HG02798 (cell line): ENCODE measurements at regions not wholly inside any gene's neighbourhood (a gene's known extent, or its start where the extent isn't known, plus 50 kb on each side); places are given as distances from the start of the nearest gene placed in this dataset.
"Not testable (repeated sequence)": the region's sequence is repeated elsewhere in the genome, so short reads cannot be mapped to it uniquely, and the experiment has no call there.

Experiments used
- ATAC-seq: cut with Tn5 transposase; IDR thresholded peaks from one replicate; pipeline ENCODE4 v1.9.1; 2021; ENCODE audit warnings: mild to moderate bottlenecking; ENCODE audit not compliant: unreplicated experiment, poor library complexity

- no peak for ATAC-seq
Observed at GRCh38 chr2:161480123-161480522, 64.0 kb downstream of the TBR1 start.

- ATAC-seq, result no peak
Observed at GRCh38 chr2:161481619-161482018, 65.5 kb downstream of the TBR1 start.

DNA sequence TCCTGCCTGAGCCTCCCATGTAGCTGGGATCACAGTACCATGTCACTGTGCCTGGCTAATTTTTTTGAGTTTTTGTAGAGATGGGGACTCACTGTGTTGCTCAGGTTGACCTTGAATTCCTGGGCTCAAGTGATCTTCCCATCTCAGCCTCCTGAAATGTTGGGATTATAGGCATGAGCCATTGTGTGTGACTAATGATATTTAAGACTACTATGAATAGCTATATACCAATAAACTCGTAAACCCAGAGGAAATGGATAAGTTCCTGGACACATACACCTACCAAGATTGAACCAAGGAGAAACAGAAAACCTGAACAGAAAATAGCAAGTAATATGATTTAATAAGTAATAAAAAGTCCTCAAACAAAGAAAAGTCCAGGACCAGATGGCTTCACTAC lies 68.0 kb downstream of the TBR1 start:
- no peak for ATAC-seq

DNA sequence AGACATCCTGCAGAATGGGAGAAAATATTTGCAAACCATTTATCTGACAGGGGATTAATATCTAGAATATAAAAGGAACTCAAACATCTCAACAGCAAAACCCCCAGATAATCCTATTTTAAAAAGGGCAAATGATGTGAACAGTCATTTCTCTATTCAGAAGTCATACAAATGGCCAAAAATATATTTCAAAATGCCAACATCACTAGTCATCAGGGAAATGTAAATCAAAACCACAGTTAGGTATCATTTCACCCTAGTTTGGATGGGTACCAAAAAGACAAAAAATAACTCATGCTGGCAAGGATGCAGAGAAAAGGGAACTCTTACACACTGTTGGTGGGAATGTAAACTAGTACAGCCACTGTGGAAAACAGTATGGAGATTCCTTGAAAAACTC lies 70.0 kb downstream of the TBR1 start:
- ATAC-seq, result no peak

GRCh38 chr2:161488131-161488699 lies 72.1 kb downstream of the TBR1 start:
- no peak for ATAC-seq

DNA sequence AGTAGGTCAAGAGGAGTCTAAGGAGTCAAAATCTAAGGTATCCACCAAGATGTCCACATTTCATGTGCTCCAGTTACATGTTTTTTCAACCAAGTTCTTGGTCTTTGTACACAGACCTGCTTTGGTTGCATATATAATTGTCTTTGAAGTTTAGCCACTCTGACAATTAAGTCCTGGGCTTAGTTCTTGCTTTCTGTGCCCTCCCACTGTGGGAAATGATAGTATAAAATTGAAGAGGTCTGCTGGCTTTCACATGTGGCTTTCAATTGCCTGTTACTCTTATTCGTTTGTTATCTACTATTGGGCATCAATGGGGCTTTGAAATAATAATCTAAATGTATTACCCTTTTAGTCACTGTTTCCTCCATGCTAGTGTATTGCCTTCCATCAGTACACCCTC lies 72.8 kb downstream of the TBR1 start:
- ATAC-seq, result no peak

DNA sequence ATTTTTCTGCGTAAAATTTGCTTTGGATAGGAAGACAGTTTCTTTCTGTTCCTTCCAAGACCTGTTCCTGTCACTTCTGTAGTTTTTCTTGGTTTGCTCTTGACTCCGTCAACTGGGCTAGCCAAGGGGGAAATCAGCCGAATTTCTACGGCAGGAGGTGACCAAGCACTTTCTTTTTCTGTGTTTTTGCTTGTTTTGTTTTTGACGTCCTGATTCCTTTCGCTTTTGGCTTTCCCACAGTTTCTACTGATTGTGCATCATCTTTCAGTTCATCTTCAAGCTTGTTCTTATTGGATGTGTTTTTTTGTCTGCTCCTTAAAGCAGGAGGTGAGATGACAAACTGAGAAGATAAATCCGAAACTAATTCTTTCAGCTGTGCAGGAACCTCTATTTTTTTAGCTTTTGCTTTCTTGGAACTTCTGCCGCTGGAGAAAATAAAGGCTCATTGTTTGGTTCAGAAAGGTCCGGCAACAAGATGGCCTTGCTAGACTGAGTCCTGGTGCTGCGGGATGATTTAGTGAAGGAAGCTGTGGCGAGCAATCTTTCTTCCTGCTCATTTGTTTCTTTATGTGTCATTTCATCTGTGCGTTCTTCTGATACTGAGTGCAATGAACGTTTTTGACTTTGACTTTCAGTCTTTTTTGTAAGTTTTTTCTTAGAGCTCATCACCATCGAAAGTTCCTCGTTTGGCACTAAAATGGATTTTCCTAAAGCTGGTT lies 85.0 kb downstream of the TBR1 start:
- peak; percentile 44 for ATAC-seq

DNA sequence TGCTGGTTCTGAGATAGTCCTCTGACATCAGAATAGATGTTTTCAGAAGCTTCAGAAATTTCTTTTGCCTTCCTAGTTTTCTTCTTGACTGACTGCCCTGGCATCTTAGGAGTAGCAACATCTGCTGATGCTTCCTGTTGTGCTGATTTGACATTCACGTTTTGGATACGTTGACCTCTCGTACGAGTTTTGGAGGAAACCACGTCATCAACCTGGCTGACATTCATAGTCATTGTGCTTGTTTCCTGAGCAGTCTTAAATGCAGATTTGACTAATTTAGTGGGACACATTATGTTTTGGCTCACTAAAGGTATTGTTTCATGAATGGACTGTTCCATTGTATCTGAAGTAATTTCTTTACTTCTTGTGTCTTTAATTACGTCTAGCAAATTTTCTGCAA lies 86.2 kb downstream of the TBR1 start:
- not testable (repeated sequence) for ATAC-seq

DNA sequence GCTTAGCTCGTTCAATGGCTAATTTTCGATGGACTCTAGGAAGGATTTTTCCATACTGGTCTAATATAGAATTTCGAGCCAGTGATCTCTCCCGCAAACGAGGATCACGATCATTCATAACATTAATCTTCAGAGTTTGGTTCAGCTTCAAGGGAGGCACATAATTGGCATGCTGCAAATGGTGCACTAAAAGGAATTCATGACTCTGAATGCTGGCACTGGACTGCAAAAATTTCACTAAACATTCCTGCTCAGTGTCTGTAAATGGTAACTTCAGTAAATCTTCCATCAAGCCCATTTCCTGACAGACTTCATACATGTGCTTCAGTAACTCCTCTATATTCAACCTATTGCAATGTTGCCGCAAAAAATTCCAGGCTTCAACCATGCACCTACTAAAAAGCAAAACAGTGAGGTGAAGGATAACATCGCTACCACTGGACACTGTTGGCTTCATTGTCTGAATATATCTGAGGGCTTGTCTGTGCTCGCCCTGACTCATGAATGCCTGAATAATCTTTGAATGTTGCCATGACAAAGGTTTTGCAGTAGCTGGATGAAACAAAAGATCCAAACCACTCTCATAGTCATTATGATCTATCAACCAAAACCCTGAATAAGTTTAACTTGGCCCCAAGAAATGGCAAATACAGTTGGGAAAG lies 88.7 kb downstream of the TBR1 start:
- ATAC-seq, result not testable (repeated sequence)

- not testable (repeated sequence) for ATAC-seq
Observed at GRCh38 chr2:161505466-161505865, 89.4 kb downstream of the TBR1 start.

- ATAC-seq, result not testable (repeated sequence)
Observed at GRCh38 chr2:161513295-161514032, 97.4 kb downstream of the TBR1 start.

GRCh38 chr2:161522796-161523195 lies 101.4 kb upstream of the SLC4A10 start:
- no peak for ATAC-seq

- no peak for ATAC-seq
Observed at GRCh38 chr2:161533218-161533617, 91.0 kb upstream of the SLC4A10 start.

GRCh38 chr2:161546635-161547034 lies 77.6 kb upstream of the SLC4A10 start:
- ATAC-seq, result no peak

DNA sequence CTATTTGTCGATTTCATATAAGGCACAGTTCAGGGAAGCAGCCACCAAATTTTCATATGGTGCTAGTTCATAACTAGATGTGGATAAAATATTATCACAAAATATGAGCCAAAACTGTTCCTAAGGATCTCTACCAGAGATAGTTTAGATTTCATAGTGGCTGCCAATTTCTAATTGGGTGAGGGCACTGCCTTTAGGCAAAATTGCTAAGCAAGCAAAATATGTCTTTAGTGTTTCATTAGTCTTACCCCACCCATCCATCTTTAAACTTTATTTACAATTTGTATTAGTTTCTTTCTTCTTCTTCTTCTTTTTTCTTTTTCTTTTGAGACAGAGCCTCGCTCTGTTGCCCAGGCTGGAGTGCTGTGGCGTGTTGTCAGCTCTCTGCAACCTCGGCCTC lies 77.1 kb upstream of the SLC4A10 start:
- ATAC-seq, result no peak

- ATAC-seq, result no peak
Observed at GRCh38 chr2:161552015-161552414, 72.2 kb upstream of the SLC4A10 start.

DNA sequence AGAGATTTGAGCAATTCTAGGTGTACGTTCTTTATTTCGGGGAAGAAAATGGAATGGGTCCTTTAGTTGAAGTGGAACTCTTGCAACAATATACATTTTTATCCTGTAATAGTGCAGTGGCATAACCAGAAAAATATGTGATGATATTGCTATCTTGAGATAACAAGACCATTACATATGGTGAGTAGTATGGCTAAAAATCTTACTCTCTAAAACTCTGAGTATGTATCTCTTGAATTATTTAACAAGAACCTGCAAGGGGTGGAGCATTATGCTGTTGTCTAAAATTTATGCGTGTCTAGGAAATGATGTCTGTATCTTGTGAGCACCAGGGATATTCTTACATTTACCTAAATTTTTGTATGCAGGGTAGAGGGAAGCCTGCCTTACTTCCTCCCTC lies 68.4 kb upstream of the SLC4A10 start:
- no peak for ATAC-seq

DNA sequence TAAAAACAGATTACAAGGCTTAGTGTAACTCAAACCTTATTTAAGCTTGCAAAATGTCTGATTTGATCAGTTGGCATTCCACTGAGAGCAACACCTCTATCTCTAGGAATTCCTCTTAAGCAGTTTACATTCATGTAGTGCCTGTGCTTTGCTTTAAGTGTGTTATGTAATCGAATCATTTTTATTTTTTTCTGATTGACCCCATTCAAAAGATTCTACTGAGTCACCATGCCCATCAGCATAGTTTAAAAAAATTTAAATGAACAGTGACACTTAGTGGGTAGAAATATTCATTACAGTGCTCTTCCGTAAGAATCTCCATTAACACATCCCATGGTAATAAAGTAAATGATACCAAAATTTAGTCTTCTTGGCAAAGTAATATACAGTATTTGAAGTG lies 67.8 kb upstream of the SLC4A10 start:
- no peak for ATAC-seq

DNA sequence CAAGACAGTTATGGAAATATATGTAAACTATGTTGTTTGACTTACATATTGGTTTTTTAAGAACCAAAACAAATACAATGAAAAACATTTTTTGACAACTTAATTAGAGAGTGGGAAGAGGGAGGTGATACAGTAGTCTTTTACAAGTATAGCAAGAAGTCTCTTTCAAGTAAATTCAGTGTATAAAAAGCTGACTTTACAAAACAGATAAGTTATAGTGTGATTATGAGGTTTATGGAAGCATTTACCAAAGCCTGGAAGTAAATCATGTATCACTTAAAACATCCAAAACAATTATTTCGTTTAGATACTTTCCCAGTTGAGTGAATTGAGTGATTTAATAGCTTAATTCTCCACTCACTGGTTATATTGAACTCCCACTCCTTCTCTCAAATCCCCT lies 66.7 kb upstream of the SLC4A10 start:
- ATAC-seq, result no peak

GRCh38 chr2:161564906-161565305 lies 59.3 kb upstream of the SLC4A10 start:
- ATAC-seq, result no peak

DNA sequence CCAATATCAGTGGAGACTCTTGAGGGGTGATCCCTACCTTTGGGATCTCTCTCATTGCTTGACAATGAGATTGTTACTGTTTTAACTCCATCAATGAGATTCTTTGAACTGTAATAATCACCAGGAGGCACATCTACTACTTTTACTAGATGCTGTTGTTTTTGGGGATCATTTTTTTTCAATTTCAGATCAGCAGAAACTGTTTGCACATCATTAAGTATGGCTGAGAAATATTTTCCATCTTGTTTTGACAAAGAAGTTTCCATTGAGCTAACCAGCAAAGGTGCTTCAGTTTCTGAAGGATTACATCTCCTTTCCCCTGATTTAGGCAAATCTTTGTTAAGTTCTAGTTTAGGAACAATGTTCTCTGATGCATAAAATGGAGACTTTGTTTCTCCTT lies 54.8 kb upstream of the SLC4A10 start:
- ATAC-seq, result no peak
